GM12872 (cell line): ENCODE measurements at regions not wholly inside any gene's neighbourhood (a gene's known extent, or its start where the extent isn't known, plus 50 kb on each side); places are given as distances from the start of the nearest gene placed in this dataset.

ENCODE experiments used
- CTCF ChIP-seq: IDR thresholded peaks from 3 replicates; pipeline ENCODE4 v1.5.1; 2011; ENCODE audit warnings: low read depth, mild to moderate bottlenecking, low read length, moderate library complexity; ENCODE audit not compliant: insufficient read depth

- TF ChIP-seq CTCF = no peak
Measured at GRCh38 chr16:65249768-65250167, 127.9 kb upstream of the CDH11 start.

- no peak for TF ChIP-seq CTCF
Measured at GRCh38 chr16:65244787-65245186, 122.9 kb upstream of the CDH11 start.

- no peak for TF ChIP-seq CTCF
Measured at GRCh38 chr16:65235339-65236177, 113.7 kb upstream of the CDH11 start.

GRCh38 chr16:65229191-65229662 lies 107.4 kb upstream of the CDH11 start:
- TF ChIP-seq CTCF = no peak

- no peak for TF ChIP-seq CTCF
Measured at GRCh38 chr16:65227150-65227835, 105.4 kb upstream of the CDH11 start.

- no peak for TF ChIP-seq CTCF
Measured at GRCh38 chr16:65226077-65226476, 104.2 kb upstream of the CDH11 start.

- TF ChIP-seq CTCF = no peak
Measured at GRCh38 chr16:65225488-65225887, 103.6 kb upstream of the CDH11 start.
